RWPE2 (cell line): ENCODE measurements at regions not wholly inside any gene's neighbourhood (a gene's known extent, or its start where the extent isn't known, plus 50 kb on each side); places are given as distances from the start of the nearest gene placed in this dataset.

Experiments used
- ATAC-seq: fragments of 200-7000 bp; cut with Tn5 transposase; 3 replicates; pipeline ENCODE4 v1.9.1; 2021; ENCODE audit warnings: low read depth
- DNase-seq: peaks from one replicate; pipeline ENCODE4 v3.0.0-alpha.2; 2020; ENCODE audit warnings: low spot score
- H3K27ac ChIP-seq: fragments of 450-650 bp; 2 replicates; pipeline ENCODE4 v1.5.1; 2017; ENCODE audit warnings: mild to moderate bottlenecking; ENCODE audit not compliant: poor library complexity, severe bottlenecking
- H3K27me3 ChIP-seq: fragments of 250-450 bp; sonication (Bioruptor Pico); 2 replicates; pipeline ENCODE4 v1.5.1; 2021; ENCODE audit warnings: mild to moderate bottlenecking, moderate library complexity; ENCODE audit not compliant: insufficient read depth, poor library complexity, severe bottlenecking
- H3K36me3 ChIP-seq: fragments of 250-450 bp; sonication (Bioruptor Pico); 2 replicates; pipeline ENCODE4 v1.5.1; 2020; ENCODE audit warnings: low read depth, mild to moderate bottlenecking, moderate library complexity
- H3K4me1 ChIP-seq: fragments of 250-450 bp; sonication (Bioruptor Pico); 2 replicates; pipeline ENCODE4 v1.5.1; 2021; ENCODE audit warnings: mild to moderate bottlenecking, moderate library complexity; ENCODE audit not compliant: insufficient read depth, poor library complexity, severe bottlenecking
- H3K4me3 ChIP-seq: fragments of 250-450 bp; sonication (Bioruptor Pico); 2 replicates; pipeline ENCODE4 v1.5.1; 2021; ENCODE audit warnings: mild to moderate bottlenecking, moderate library complexity; ENCODE audit not compliant: severe bottlenecking
- H3K9me3 ChIP-seq: fragments of 250-450 bp; sonication (Bioruptor Pico); 2 replicates; pipeline ENCODE4 v1.5.1; 2021; ENCODE audit warnings: mild to moderate bottlenecking, moderate library complexity; ENCODE audit not compliant: severe bottlenecking
- TF ChIP-seq, protein P1 (sequence below): fragments of 450-650 bp; IDR thresholded peaks from one replicate; pipeline ENCODE4 v1.5.1; 2017; ENCODE audit warnings: mild to moderate bottlenecking, moderate library complexity; ENCODE audit not compliant: poor library complexity, severe bottlenecking

DNA sequence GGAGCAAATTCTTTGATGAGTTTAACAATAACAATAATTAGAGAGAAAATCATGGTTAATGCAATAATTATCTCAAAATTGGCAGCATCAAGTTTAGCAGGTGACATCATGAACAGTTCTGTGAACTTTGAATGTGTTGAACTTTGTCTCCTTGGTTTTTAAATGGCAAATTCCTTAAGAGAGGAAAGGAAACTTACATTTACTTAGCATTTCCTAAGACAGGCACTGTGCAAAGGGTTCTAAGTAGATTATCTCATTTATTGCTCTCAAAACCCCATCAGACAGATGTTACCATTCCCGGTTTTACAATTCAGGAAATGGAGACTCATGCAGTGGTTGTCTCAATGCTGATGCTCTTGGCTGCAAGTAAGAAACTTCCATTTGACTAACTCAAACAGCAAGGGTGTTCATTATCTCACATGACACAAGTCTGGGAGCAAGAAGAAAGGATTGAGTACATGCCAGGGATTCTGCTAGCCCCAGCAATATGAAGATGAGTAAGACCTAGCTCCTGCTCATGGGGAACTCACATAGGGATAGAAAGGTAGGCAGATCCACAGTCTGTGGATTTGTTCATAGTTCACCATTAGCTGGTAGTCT is 81.3 kb upstream of the ITGA6 start:
- Histone ChIP-seq H3K27ac (no peak overlapping the region), H3K4me1 (peaks cover 1% of the 10 kb centered on the region), H3K9me3 (peaks cover 6% of the 10 kb centered on the region), H3K27me3 (no peaks in the 10 kb centered on the region), H3K36me3 (no peaks in the 10 kb centered on the region), H3K4me3 (no peak overlapping the region)
- TF ChIP-seq, protein P1, sequence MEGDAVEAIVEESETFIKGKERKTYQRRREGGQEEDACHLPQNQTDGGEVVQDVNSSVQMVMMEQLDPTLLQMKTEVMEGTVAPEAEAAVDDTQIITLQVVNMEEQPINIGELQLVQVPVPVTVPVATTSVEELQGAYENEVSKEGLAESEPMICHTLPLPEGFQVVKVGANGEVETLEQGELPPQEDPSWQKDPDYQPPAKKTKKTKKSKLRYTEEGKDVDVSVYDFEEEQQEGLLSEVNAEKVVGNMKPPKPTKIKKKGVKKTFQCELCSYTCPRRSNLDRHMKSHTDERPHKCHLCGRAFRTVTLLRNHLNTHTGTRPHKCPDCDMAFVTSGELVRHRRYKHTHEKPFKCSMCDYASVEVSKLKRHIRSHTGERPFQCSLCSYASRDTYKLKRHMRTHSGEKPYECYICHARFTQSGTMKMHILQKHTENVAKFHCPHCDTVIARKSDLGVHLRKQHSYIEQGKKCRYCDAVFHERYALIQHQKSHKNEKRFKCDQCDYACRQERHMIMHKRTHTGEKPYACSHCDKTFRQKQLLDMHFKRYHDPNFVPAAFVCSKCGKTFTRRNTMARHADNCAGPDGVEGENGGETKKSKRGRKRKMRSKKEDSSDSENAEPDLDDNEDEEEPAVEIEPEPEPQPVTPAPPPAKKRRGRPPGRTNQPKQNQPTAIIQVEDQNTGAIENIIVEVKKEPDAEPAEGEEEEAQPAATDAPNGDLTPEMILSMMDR, result no peak
- ATAC-seq, result no peak
- no peak for DNase-seq

DNA sequence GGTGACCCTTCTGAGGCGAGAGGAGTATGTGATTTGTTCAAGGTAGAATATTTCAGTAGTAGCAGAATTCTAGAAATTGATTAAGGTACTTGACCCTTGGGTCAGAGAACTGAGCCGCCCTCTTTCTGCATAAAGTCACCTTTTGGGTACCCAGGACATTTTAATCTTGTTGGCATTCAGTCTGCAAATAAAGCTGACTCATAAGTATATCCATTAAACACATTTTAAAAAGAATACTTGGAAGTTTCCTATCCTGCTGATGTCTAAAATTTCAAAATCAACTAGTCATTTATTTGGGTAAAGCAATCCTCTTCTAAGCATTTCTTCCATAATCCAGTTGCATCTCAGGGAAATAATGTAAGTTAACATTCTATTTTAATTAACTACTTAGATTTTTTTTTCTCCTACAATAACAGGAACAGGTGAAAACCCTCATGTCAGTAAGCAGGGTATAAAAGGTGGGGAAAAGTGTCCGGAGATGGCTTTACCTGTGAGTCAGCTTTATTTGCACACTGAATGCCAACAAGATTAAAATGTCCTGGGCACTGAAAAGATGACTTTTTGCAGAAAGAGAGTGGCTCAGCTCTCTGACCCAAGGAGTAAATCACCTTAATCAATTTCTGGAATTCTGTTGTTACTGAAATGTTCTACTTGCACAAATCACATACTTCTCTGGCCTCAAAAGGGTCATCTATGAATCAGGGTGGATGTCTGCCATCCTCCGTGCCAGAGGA is 78.7 kb upstream of the ITGA6 start:
- TF ChIP-seq, protein P1, result no peak
- Histone ChIP-seq H3K27me3 (no peaks in the 10 kb centered on the region), H3K9me3 (peaks cover 6% of the 10 kb centered on the region), H3K36me3 (no peaks in the 10 kb centered on the region), H3K27ac (no peak overlapping the region), H3K4me1 (no peaks in the 10 kb centered on the region), H3K4me3 (no peak overlapping the region)
- DNase-seq (no peak), ATAC-seq (no peak)

DNA sequence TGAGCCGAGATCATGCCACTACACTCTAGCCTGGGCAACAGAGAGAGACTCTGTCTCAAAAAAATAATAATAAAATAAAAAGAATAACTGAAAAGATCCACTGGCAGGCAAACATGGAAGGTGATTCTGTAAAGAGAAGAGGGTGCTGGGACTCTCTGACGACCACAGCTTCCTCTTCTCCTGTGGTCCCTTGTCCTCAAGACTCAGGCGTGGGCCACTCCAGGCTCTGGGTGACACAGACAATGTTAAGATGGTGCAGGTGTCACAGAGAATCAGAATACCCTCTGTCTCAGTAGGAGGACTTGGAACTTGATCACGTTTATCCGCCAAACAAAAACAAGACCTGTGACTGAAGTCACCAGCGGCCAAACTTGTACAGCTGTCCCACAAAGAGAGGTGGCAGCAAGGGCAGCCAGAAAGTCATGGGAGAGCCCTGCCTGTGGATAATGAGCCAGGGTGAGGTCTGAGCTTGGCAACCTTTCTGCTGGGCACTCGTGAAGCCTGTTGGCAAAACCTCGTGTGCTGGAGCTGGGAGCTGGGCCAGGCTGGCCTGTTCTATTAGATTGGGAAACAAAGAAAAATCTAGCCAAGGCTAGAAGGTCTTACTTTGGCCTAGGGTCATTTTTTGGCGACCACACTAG is 76.4 kb upstream of the ITGA6 start:
- Histone ChIP-seq H3K27ac (no peak overlapping the region), H3K9me3 (no peaks in the 10 kb centered on the region), H3K27me3 (no peaks in the 10 kb centered on the region), H3K4me3 (no peak overlapping the region), H3K4me1 (no peaks in the 10 kb centered on the region), H3K36me3 (no peaks in the 10 kb centered on the region)
- ATAC-seq (no peak), DNase-seq (no peak)
- TF ChIP-seq, protein P1, result no peak

DNA sequence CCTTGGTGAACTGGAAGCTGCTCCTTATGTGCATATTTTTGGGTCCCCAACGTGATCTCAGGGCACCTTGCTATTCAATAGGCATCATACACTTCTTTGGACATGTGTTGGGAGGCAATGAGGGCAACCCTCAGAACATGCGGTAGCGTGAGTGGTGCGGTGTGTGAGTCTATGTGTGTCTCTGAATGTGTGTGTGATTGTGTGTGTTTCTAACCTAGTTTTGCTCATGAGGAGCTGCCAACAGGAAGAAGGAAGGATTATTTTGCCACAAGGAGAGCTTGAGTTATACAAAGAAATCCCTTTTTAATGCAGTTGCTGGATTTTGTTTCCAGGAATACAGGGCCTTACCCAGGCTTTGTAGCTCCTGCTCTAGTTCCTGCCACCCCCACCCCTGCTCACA is 75.8 kb upstream of the ITGA6 start:
- DNase-seq, result no peak
- Histone ChIP-seq H3K4me3 (no peak overlapping the region), H3K27me3 (no peaks in the 10 kb centered on the region), H3K4me1 (no peaks in the 10 kb centered on the region), H3K9me3 (no peaks in the 10 kb centered on the region), H3K36me3 (no peaks in the 10 kb centered on the region), H3K27ac (no peak overlapping the region)
- no peak for ATAC-seq
- TF ChIP-seq, protein P1, result no peak
